ENCODE measurements at regions not wholly inside any gene's neighbourhood (a gene's known extent, or its start where the extent isn't known, plus 50 kb on each side); places are given as distances from the start of the nearest gene placed in this dataset.

DNA sequence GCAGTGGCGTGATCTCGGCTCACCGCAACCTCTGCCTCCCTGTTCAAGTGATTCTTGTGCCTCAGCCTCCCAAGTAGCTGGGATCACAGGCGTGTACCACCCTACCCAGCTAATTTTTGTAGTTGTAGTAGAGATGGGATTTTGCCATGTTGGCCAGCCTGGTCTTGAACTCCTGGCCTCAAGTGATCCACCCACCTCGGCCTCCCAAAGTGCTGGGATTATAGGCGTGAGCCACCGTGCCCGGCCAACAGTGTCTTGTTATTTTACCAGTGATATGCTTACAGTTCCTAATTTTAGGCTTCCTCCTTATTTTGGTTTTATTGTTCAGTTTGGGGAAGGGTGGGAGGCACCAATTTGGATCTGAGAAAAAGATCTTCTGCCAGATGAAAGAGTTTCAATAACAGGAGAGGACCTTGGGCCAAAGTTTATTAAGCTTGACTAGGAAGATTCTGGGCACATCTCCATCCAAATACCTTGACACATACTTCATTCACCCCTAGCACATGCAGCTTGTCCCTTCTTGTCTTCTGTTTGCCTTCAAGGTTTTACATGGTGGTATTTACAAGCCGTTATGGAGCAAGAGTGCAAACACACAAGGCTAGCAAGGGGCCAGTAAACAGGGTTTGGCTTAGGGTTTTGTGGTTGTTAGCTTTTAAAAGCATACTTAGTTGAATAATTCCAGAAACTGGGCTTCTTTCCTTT, 168.1 kb upstream of the DMRT1 start:
- Histone ChIP-seq H3K27me3 (replicated peaks in 2 of 5; ENCODE audit: control insufficient read depth in 4 of 5, insufficient read depth in 5 of 5, low read length in 4 of 5) (no peaks in the 10 kb centered on the region), H3K4me1 (ENCODE audit: control extremely low read depth in 1 of 4, control insufficient read depth in 4 of 4, insufficient read depth in 4 of 4, low read length in 3 of 4) (peaks cover 0 to 14% (median 1%) of the 10 kb centered on the region in 4 experiments), H3K36me3 (ENCODE audit: control insufficient read depth in 4 of 4, insufficient read depth in 4 of 4, low read length in 3 of 4) (no peaks in the 10 kb centered on the region), H3K9me3 (ENCODE audit: control extremely low read depth in 1 of 5, control insufficient read depth in 4 of 5, insufficient read depth in 2 of 5, low read depth in 1 of 5, low read length in 4 of 5) (peaks cover 0 to 12% (median 2%) of the 10 kb centered on the region in 5 experiments), H3K27ac (ENCODE audit: insufficient read depth in 1 of 2, low read depth in 1 of 2, low read length in 2 of 2, poor library complexity in 1 of 2, severe bottlenecking in 2 of 2) (no peak overlapping the region), H3K4me3 (ENCODE audit: control insufficient read depth in 1 of 7, extremely low read depth in 1 of 7, insufficient read depth in 4 of 7, low read depth in 2 of 7, low read length in 6 of 7) (no peak overlapping the region)
- no peak for DNase-seq
- CTCF ChIA-PET: no interaction called here
- POLR2A ChIA-PET: no interaction called here
- WGBS (ENCODE audit: insufficient coverage): 97% methylated on average over 6 of the region's 9 CpGs

DNA sequence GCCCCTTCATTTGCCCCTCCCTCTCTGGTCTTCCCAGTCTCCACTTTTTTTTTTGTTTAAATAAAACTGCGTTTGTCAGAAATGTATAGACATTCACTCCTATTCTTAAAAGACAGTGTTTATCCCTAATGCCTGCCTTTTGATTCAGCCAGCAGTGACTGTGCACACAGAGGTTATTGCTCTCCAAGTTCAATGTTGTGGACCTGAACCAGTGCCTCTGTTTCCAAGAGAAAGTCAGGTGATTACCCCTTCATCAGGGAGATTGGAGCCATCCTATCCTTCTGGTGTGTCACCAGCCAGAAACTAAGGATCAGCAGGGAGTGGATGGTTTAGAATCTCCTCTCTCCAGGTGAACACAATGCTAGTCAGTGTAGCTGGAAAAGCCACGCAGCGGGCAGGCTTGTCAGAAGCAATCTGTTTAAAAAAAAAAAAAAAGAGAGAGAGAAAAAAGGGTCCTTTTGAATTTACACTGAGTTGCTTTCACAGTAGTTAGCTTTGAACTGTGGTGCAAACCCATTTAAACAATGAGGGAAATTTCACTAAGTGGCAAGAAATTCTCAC, 167.5 kb upstream of the DMRT1 start:
- DNase-seq: no peak
- ChIA-PET CTCF (interaction anchor here (0.6 kb wide), 1 partner anchor 79 kb away, joined by 3 read pairs; no protein-coding TSS in a partner anchor), POLR2A (no interaction called here)
- Histone ChIP-seq H3K27ac (ENCODE audit: insufficient read depth in 1 of 2, low read depth in 1 of 2, low read length in 2 of 2, poor library complexity in 1 of 2, severe bottlenecking in 2 of 2) (no peak overlapping the region), H3K4me3 (ENCODE audit: control insufficient read depth in 1 of 7, extremely low read depth in 1 of 7, insufficient read depth in 4 of 7, low read depth in 2 of 7, low read length in 6 of 7) (no peak overlapping the region), H3K36me3 (ENCODE audit: control insufficient read depth in 4 of 4, insufficient read depth in 4 of 4, low read length in 3 of 4) (no peaks in the 10 kb centered on the region), H3K27me3 (replicated peaks in 2 of 5; ENCODE audit: control insufficient read depth in 4 of 5, insufficient read depth in 5 of 5, low read length in 4 of 5) (no peaks in the 10 kb centered on the region), H3K4me1 (ENCODE audit: control extremely low read depth in 1 of 4, control insufficient read depth in 4 of 4, insufficient read depth in 4 of 4, low read length in 3 of 4) (peaks cover 0 to 14% (median 1%) of the 10 kb centered on the region in 4 experiments), H3K9me3 (ENCODE audit: control extremely low read depth in 1 of 5, control insufficient read depth in 4 of 5, insufficient read depth in 2 of 5, low read depth in 1 of 5, low read length in 4 of 5) (peaks cover 0 to 10% (median 0%) of the 10 kb centered on the region in 5 experiments)
- WGBS (ENCODE audit: insufficient coverage): 94% methylated on average over 3 of the region's 3 CpGs

DNA sequence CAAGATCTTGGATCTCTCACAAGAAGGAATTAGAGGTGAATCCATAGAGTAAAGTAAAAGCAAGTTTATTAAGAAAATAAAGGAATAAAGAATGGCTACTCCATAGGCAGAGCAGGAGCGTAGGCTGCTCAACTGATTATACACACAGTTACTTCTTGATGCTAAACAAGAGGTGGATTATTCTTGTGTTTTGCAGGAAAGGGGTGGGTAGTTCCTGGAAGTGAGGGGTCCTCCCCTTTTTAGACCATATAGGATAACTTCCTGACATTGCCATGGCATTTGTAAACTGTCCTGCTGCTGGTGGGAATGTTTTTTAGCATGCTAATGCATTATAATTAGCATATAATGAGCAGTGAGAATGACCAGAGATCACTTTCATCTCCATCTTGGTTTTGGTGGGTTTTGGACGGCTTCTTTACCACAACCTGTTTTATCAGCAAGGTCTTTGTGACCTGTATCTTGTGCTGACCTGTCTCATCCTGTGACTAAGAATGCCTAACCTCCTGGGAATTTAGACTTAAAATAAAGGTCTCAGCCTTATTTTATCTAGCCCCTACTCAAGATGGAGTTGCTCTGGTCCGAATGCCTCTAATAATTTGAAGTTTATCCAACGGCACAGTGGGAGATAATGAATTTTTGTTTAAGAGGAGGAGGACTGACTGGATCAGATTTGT, 165.7 kb upstream of the DMRT1 start:
- peaks cover 0 to 14% (median 1%) of the 10 kb centered on the region in 4 experiments for H3K4me1 ChIP-seq (ENCODE audit: control extremely low read depth in 1 of 4, control insufficient read depth in 4 of 4, insufficient read depth in 4 of 4, low read length in 3 of 4)
- 100% methylated on average over 2 of the region's 4 CpGs for WGBS (ENCODE audit: insufficient coverage)
- H3K4me3 ChIP-seq (ENCODE audit: control insufficient read depth in 1 of 7, extremely low read depth in 1 of 7, insufficient read depth in 4 of 7, low read depth in 2 of 7, low read length in 6 of 7): no peak overlapping the region
- POLR2A ChIA-PET: no interaction called here
- no peak overlapping the region for H3K27ac ChIP-seq (ENCODE audit: insufficient read depth in 1 of 2, low read depth in 1 of 2, low read length in 2 of 2, poor library complexity in 1 of 2, severe bottlenecking in 2 of 2)
- no peak for DNase-seq
- no peaks in the 10 kb centered on the region for H3K36me3 ChIP-seq (ENCODE audit: control insufficient read depth in 4 of 4, insufficient read depth in 4 of 4, low read length in 3 of 4)
- H3K27me3 ChIP-seq (replicated peaks in 2 of 5; ENCODE audit: control insufficient read depth in 4 of 5, insufficient read depth in 5 of 5, low read length in 4 of 5): no peaks in the 10 kb centered on the region
- CTCF ChIA-PET: no interaction called here
- no peaks in the 10 kb centered on the region for H3K9me3 ChIP-seq (ENCODE audit: control extremely low read depth in 1 of 5, control insufficient read depth in 4 of 5, insufficient read depth in 2 of 5, low read depth in 1 of 5, low read length in 4 of 5)

DNA sequence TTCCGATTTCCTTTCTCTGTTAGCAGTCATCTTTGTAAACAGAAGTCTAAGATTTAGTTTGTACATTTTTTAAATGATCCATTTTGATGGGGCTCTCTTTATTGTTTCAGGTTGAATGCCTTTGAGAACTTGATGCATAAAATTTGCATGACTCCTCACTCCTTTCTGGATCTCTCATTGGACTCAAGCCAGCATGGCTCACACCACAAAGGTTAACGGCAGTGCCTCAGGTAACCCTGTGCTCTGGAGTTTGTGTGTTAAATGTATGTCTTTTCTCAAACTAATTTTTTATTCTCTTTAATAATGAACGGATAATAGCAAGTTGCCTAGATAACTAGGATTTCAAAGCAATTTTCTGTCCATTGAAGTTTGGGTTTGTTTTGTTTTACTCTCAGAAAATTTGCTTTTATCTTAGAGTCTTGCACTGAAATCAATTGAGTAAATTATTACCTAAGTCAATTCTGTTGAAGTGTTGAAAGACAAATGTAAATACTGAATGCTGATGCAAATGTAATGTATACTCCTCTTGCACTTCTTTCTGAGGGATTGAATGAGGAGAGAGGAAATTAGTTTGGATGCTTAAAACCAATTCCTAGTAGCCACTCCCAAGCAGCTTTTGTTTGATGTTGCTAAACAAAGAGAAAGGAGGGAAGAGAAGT, 164.6 kb upstream of the DMRT1 start:
- Histone ChIP-seq H3K4me3 (ENCODE audit: control insufficient read depth in 1 of 7, extremely low read depth in 1 of 7, insufficient read depth in 4 of 7, low read depth in 2 of 7, low read length in 6 of 7) (peak overlapping the region in 3 of 7 experiments; percentile 58 to 79 (median 75)), H3K36me3 (ENCODE audit: control insufficient read depth in 4 of 4, insufficient read depth in 4 of 4, low read length in 3 of 4) (no peaks in the 10 kb centered on the region), H3K27ac (ENCODE audit: insufficient read depth in 1 of 2, low read depth in 1 of 2, low read length in 2 of 2, poor library complexity in 1 of 2, severe bottlenecking in 2 of 2) (no peak overlapping the region), H3K4me1 (ENCODE audit: control extremely low read depth in 1 of 4, control insufficient read depth in 4 of 4, insufficient read depth in 4 of 4, low read length in 3 of 4) (peaks cover 0 to 14% (median 1%) of the 10 kb centered on the region in 4 experiments), H3K27me3 (replicated peaks in 2 of 5; ENCODE audit: control insufficient read depth in 4 of 5, insufficient read depth in 5 of 5, low read length in 4 of 5) (no peaks in the 10 kb centered on the region), H3K9me3 (ENCODE audit: control extremely low read depth in 1 of 5, control insufficient read depth in 4 of 5, insufficient read depth in 2 of 5, low read depth in 1 of 5, low read length in 4 of 5) (no peaks in the 10 kb centered on the region)
- POLR2A ChIA-PET: interaction anchor here (0.8 kb wide), 1 partner anchor 76 kb away, joined by 3 read pairs; no protein-coding TSS in a partner anchor
- CTCF ChIA-PET: no interaction called here
- WGBS (ENCODE audit: insufficient coverage): no CpG with 5 or more reads among the region's 3 CpGs
- DNase-seq: no peak

DNA sequence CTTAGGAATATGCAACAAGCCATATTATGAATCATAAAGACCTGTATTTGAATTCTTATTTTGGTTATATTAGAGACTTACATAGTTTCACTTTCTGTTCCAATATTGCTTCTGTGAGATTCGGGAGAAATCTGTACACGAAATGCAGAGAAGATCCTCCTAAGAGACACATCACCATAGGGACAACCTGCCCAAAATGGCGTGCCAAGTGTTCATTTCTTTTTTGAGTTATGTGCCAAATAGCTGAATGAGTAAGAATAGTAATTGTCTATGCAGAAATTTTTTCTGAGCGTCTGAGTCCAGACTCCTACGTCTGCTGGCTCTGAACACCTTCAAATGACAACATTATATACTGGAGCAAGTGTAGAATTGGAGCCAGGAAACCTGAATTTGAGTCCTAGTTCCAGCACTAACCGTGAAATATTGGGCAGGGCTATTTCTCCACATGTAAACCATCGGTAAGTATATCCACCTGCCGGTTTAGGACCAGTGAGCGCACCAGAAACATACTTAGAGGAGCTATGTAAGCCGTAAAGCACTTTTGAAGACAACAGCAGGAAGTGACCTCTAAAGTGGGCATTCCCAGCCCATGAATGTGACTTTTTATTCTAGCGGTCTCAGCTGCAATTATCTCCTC, 163.9 kb upstream of the DMRT1 start:
- POLR2A ChIA-PET: interaction anchor here (0.8 kb wide), 1 partner anchor 75 kb away, joined by 3 read pairs; no protein-coding TSS in a partner anchor
- Histone ChIP-seq H3K27me3 (replicated peaks in 2 of 5; ENCODE audit: control insufficient read depth in 4 of 5, insufficient read depth in 5 of 5, low read length in 4 of 5) (no peaks in the 10 kb centered on the region), H3K4me1 (ENCODE audit: control extremely low read depth in 1 of 4, control insufficient read depth in 4 of 4, insufficient read depth in 4 of 4, low read length in 3 of 4) (peaks cover 0 to 14% (median 1%) of the 10 kb centered on the region in 4 experiments), H3K27ac (ENCODE audit: insufficient read depth in 1 of 2, low read depth in 1 of 2, low read length in 2 of 2, poor library complexity in 1 of 2, severe bottlenecking in 2 of 2) (no peak overlapping the region), H3K9me3 (ENCODE audit: control extremely low read depth in 1 of 5, control insufficient read depth in 4 of 5, insufficient read depth in 2 of 5, low read depth in 1 of 5, low read length in 4 of 5) (no peaks in the 10 kb centered on the region), H3K36me3 (ENCODE audit: control insufficient read depth in 4 of 4, insufficient read depth in 4 of 4, low read length in 3 of 4) (no peaks in the 10 kb centered on the region), H3K4me3 (ENCODE audit: control insufficient read depth in 1 of 7, extremely low read depth in 1 of 7, insufficient read depth in 4 of 7, low read depth in 2 of 7, low read length in 6 of 7) (peak overlapping the region in 5 of 7 experiments; percentile 19 to 79 (median 59))
- DNase-seq: peak in 2 of 3 donors; percentile 45 to 57
- 41% methylated on average over 10 of the region's 11 CpGs for WGBS (ENCODE audit: insufficient coverage)
- CTCF ChIA-PET: interaction anchor here (0.9 kb wide), 1 partner anchor 80 kb away, joined by 3 read pairs; no protein-coding TSS in a partner anchor

DNA sequence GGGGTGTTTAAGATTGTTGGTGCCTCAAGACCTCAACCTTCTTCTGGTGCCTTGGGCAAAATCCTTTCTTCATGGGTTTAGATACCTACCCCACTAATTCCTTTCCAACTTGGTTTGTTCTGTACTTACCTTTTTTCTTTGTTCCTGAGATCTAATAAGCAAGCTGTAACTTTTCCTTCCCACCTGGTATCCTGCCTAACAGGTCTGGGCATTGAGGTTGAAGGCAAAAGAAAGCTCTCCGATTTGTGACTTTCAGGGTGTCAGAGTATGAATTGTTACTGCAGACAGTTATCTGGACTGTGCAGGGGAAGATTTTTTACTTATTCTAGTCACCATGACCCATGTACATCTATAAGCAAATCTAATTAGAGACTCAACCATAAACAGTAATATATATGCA, 162.6 kb upstream of the DMRT1 start:
- no CpG with 5 or more reads among the region's 1 CpG for WGBS (ENCODE audit: insufficient coverage)
- DNase-seq: no peak
- CTCF ChIA-PET: interaction anchor here (1.9 kb wide), 1 partner anchor 79 kb away, joined by 5 read pairs; no protein-coding TSS in a partner anchor
- Histone ChIP-seq H3K4me3 (ENCODE audit: control insufficient read depth in 1 of 7, extremely low read depth in 1 of 7, insufficient read depth in 4 of 7, low read depth in 2 of 7, low read length in 6 of 7) (no peak overlapping the region), H3K9me3 (ENCODE audit: control extremely low read depth in 1 of 5, control insufficient read depth in 4 of 5, insufficient read depth in 2 of 5, low read depth in 1 of 5, low read length in 4 of 5) (no peaks in the 10 kb centered on the region), H3K27me3 (replicated peaks in 2 of 5; ENCODE audit: control insufficient read depth in 4 of 5, insufficient read depth in 5 of 5, low read length in 4 of 5) (no peaks in the 10 kb centered on the region), H3K36me3 (ENCODE audit: control insufficient read depth in 4 of 4, insufficient read depth in 4 of 4, low read length in 3 of 4) (no peaks in the 10 kb centered on the region), H3K27ac (ENCODE audit: insufficient read depth in 1 of 2, low read depth in 1 of 2, low read length in 2 of 2, poor library complexity in 1 of 2, severe bottlenecking in 2 of 2) (no peak overlapping the region), H3K4me1 (ENCODE audit: control extremely low read depth in 1 of 4, control insufficient read depth in 4 of 4, insufficient read depth in 4 of 4, low read length in 3 of 4) (peaks cover 0 to 14% (median 1%) of the 10 kb centered on the region in 4 experiments)
- POLR2A ChIA-PET: interaction anchor here (0.6 kb wide), 1 partner anchor 11 kb away, joined by 4 read pairs; no protein-coding TSS in a partner anchor

Data from common myeloid progenitor, CD34-positive (primary cell).